ENCODE measurements at regions not wholly inside any gene's neighbourhood (a gene's known extent, or its start where the extent isn't known, plus 50 kb on each side); places are given as distances from the start of the nearest gene placed in this dataset.

GRCh38 chr2:43019536-43020183 lies 206.7 kb downstream of the ZFP36L2 start:
- TF ChIP-seq, protein P1, sequence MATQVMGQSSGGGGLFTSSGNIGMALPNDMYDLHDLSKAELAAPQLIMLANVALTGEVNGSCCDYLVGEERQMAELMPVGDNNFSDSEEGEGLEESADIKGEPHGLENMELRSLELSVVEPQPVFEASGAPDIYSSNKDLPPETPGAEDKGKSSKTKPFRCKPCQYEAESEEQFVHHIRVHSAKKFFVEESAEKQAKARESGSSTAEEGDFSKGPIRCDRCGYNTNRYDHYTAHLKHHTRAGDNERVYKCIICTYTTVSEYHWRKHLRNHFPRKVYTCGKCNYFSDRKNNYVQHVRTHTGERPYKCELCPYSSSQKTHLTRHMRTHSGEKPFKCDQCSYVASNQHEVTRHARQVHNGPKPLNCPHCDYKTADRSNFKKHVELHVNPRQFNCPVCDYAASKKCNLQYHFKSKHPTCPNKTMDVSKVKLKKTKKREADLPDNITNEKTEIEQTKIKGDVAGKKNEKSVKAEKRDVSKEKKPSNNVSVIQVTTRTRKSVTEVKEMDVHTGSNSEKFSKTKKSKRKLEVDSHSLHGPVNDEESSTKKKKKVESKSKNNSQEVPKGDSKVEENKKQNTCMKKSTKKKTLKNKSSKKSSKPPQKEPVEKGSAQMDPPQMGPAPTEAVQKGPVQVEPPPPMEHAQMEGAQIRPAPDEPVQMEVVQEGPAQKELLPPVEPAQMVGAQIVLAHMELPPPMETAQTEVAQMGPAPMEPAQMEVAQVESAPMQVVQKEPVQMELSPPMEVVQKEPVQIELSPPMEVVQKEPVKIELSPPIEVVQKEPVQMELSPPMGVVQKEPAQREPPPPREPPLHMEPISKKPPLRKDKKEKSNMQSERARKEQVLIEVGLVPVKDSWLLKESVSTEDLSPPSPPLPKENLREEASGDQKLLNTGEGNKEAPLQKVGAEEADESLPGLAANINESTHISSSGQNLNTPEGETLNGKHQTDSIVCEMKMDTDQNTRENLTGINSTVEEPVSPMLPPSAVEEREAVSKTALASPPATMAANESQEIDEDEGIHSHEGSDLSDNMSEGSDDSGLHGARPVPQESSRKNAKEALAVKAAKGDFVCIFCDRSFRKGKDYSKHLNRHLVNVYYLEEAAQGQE (IDR thresholded peaks at IDR 0.05; ENCODE audit: insufficient read depth in 1 of 2, low read depth in 2 of 2, low read length in 2 of 2), result no peak
- no peak for TF ChIP-seq POLR2AphosphoS5 (IDR thresholded peaks at IDR 0.05; ENCODE audit: low read depth, low read length)
- no peak for TF ChIP-seq TAF1 (IDR thresholded peaks at IDR 0.05; ENCODE audit: borderline replicate concordance, insufficient read depth, low read length)

Measured in PFSK-1 (cell line).